ENCODE measurements at regions not wholly inside any gene's neighbourhood (a gene's known extent, or its start where the extent isn't known, plus 50 kb on each side); places are given as distances from the start of the nearest gene placed in this dataset.

DNA sequence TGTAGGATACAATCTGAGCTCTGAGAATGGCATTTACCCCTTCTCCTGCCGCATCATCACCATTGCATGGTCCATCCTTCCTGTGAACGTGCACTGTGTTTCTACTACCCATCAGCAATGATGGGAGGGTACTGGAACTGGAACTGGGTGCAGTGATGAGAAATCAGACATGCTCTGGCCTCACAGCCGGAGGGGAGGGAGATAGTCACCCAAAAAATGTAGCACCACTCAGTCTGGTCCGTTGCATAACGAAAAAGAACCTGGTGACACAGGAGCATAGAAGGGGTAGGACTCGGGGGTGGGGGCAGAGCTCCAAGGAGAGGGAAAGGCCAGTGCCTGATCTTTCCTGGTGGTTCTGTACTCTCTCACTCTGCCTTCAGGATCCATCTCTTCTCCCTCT lies 205.0 kb downstream of the RPLP1 start:
- H2BK5ac ChIP-seq (ENCODE audit: low read depth, low read length, poor library complexity, severe bottlenecking), result no peak overlapping the region
- no peak overlapping the region for H3K18ac ChIP-seq (ENCODE audit: low read depth, low read length)
- no peak overlapping the region for H2AK5ac ChIP-seq (ENCODE audit: low read depth, low read length)
- H3K4ac ChIP-seq (ENCODE audit: low read depth, low read length), result no peak overlapping the region
- no peak for DNase-seq
- dilution Hi-C loops (cut with HindIII; ENCODE audit: low sequenced_read_pairs, unreplicated experiment), result no loop called here
- intact Hi-C loops (cut with micrococcal nuclease), result no loop called here
- H2BK120ac ChIP-seq (ENCODE audit: low read depth, low read length), result no peak overlapping the region
- no peak overlapping the region for H2BK15ac ChIP-seq (ENCODE audit: low read depth, low read length)
- H3K56ac ChIP-seq (ENCODE audit: extremely low read depth, insufficient read depth, low read length), result no peak overlapping the region
- no peak overlapping the region for H4K91ac ChIP-seq (ENCODE audit: insufficient read depth, low read depth, low read length)
- H3K9me1 ChIP-seq (ENCODE audit: insufficient read depth, low read length), result peaks cover 3% of the 10 kb centered on the region; the same call in 1 of the 2 replicates
- H3K23ac ChIP-seq (ENCODE audit: low read depth, low read length), result no peak overlapping the region
- H3K4me2 ChIP-seq (ENCODE audit: low read depth, low read length), result no peak overlapping the region
- no peak overlapping the region for H3K27ac ChIP-seq (ENCODE audit: insufficient read depth, low read length)
- POLR2A ChIA-PET (ENCODE audit: unreplicated experiment), result no interaction called here
- in situ Hi-C loops (cut with MboI; ENCODE audit: low sequenced_read_pairs), result no loop called here
- no TSS peak for BruUV-seq (replicated peaks)
- no peaks in the 10 kb centered on the region for H3K4me1 ChIP-seq (ENCODE audit: control insufficient read depth, insufficient read depth, low read length)
- H2AFZ ChIP-seq (replicated peaks; ENCODE audit: low read length, poor library complexity), result no peak overlapping the region
- H3K14ac ChIP-seq (replicated peaks; ENCODE audit: low read depth, low read length), result no peak overlapping the region
- H3K4me3 ChIP-seq (ENCODE audit: insufficient read depth, low read depth, low read length), result no peak overlapping the region
- CTCF ChIA-PET, result no interaction called here
- H4K20me1 ChIP-seq (ENCODE audit: insufficient read depth, low read length), result no peaks in the 10 kb centered on the region
- H2AK9ac ChIP-seq (replicated peaks; ENCODE audit: low read depth, low read length, poor library complexity), result no peak overlapping the region
- no peak for ATAC-seq (ENCODE audit: low read depth)
- H3K79me1 ChIP-seq (ENCODE audit: low read depth in 1 of 2, low read length in 2 of 2), result no peaks in the 10 kb centered on the region
- H4K8ac ChIP-seq (ENCODE audit: low read depth in 2 of 2, low read length in 2 of 2), result no peak overlapping the region
- H3K9me3 ChIP-seq (ENCODE audit: control insufficient read depth, insufficient read depth, low read length), result peaks cover 2% of the 10 kb centered on the region; the same call in 1 of the 2 replicates
- no peaks in the 10 kb centered on the region for H3K36me3 ChIP-seq (ENCODE audit: control insufficient read depth, insufficient read depth, low read length)
- TF ChIP-seq NFE2L2 (IDR thresholded peaks at IDR 0.05; ENCODE audit: low read depth, low read length) (no peak), CHD1 (IDR thresholded peaks at IDR 0.05; ENCODE audit: low read depth, low read length) (no peak), MAZ (IDR thresholded peaks at IDR 0.05; ENCODE audit: borderline replicate concordance, low read depth, low read length) (no peak), RCOR1 (IDR thresholded peaks at IDR 0.05; ENCODE audit: insufficient replicate concordance, low read length) (no peak), MAFK (IDR thresholded peaks at IDR 0.05; ENCODE audit: low read depth, low read length) (no peak), RAD21 (IDR thresholded peaks at IDR 0.05; ENCODE audit: low read length) (no peak), POLR2A (IDR thresholded peaks at IDR 0.05; ENCODE audit: low read depth, low read length) (no peak), FOS (IDR thresholded peaks at IDR 0.05; ENCODE audit: low read depth, low read length) (no peak), MXI1 (IDR thresholded peaks at IDR 0.05; ENCODE audit: borderline replicate concordance, low read depth, low read length) (no peak)
- TF ChIP-seq, protein P1, sequence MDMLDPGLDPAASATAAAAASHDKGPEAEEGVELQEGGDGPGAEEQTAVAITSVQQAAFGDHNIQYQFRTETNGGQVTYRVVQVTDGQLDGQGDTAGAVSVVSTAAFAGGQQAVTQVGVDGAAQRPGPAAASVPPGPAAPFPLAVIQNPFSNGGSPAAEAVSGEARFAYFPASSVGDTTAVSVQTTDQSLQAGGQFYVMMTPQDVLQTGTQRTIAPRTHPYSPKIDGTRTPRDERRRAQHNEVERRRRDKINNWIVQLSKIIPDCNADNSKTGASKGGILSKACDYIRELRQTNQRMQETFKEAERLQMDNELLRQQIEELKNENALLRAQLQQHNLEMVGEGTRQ (IDR thresholded peaks at IDR 0.05; ENCODE audit: low read depth, low read length), result no peak
- H3K27me3 ChIP-seq (ENCODE audit: control insufficient read depth, insufficient read depth, low read length), result peaks cover 57% of the 10 kb centered on the region
- no peak overlapping the region for H3K9ac ChIP-seq (ENCODE audit: low read depth, low read length)
- no peak overlapping the region for H2BK20ac ChIP-seq (ENCODE audit: low read depth, low read length)
- 20% methylated on average over 1 of the region's 6 CpGs; no CpG with 5 or more reads in 1 of the 2 experiments for WGBS, 2 experiments (ENCODE audit: extremely low coverage in 2 of 2, insufficient read length in 1 of 2)
- no peak overlapping the region for H4K5ac ChIP-seq (ENCODE audit: low read depth, low read length)
